Progenitor cell of endocrine pancreas (in vitro differentiated cells): ENCODE measurements at regions not wholly inside any gene's neighbourhood (a gene's known extent, or its start where the extent isn't known, plus 50 kb on each side); places are given as distances from the start of the nearest gene placed in this dataset.

Experiments used
- DNase-seq: peaks from one replicate; pipeline ENCODE4 v3.0.0; 2021; ENCODE audit warnings: low spot score; ENCODE audit not compliant: unreplicated experiment
- H3K27ac Mint-ChIP-seq: 2 replicates; pipeline ENCODE4 v1.8.0; 2021; ENCODE audit warnings: mild to moderate bottlenecking, moderate library complexity, mixed read lengths
- H3K27me3 Mint-ChIP-seq: 2 replicates; pipeline ENCODE4 v1.8.0; 2021; ENCODE audit warnings: mixed read lengths
- H3K36me3 Mint-ChIP-seq: 2 replicates; pipeline ENCODE4 v1.8.0; 2022; ENCODE audit warnings: mixed read lengths; ENCODE audit not compliant: insufficient read depth
- H3K4me1 Mint-ChIP-seq: 2 replicates; pipeline ENCODE4 v1.8.0; 2021; ENCODE audit warnings: low read depth, mixed read lengths
- H3K4me3 Mint-ChIP-seq: 2 replicates; pipeline ENCODE4 v1.8.0; 2021; ENCODE audit warnings: low read depth, mild to moderate bottlenecking, moderate library complexity, mixed read lengths
- H3K9me3 Mint-ChIP-seq: 2 replicates; pipeline ENCODE4 v1.8.0; 2021; ENCODE audit warnings: low read depth, mixed read lengths
- TF ChIP-seq, protein P1 (sequence below): fragments of 200-600 bp; sonication (generic); IDR thresholded peaks from one replicate; pipeline ENCODE4 v1.5.0; 2021; ENCODE audit warnings: antibody characterized with exemption, mild to moderate bottlenecking; ENCODE audit not compliant: unreplicated experiment

DNA sequence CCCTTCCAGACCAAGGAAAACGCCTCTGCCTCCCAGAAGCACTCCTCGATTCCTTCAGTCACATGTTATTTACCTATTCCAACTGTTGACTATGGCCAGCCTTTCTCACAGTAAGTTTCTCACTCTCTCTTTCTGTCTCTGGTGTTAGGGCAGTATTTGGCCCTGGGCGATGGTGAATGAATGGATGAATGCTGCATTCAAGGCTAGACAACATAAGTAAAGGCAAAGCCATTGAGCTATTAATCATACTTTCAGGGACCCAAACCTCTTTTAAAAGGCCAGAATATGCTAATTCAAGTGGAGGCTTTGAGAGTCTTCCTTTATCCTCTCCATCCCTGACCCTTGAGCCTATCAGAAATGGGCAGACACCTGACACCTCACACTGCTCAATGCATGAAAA lies 78.5 kb downstream of the SEC61B start:
- Mint-ChIP-seq H3K27me3 (no peaks in the 10 kb centered on the region), H3K36me3 (no peaks in the 10 kb centered on the region), H3K9me3 (no peaks in the 10 kb centered on the region), H3K4me1 (peaks cover 2% of the 10 kb centered on the region), H3K27ac (no peak overlapping the region), H3K4me3 (no peak overlapping the region)
- DNase-seq: no peak
- TF ChIP-seq, protein P1, sequence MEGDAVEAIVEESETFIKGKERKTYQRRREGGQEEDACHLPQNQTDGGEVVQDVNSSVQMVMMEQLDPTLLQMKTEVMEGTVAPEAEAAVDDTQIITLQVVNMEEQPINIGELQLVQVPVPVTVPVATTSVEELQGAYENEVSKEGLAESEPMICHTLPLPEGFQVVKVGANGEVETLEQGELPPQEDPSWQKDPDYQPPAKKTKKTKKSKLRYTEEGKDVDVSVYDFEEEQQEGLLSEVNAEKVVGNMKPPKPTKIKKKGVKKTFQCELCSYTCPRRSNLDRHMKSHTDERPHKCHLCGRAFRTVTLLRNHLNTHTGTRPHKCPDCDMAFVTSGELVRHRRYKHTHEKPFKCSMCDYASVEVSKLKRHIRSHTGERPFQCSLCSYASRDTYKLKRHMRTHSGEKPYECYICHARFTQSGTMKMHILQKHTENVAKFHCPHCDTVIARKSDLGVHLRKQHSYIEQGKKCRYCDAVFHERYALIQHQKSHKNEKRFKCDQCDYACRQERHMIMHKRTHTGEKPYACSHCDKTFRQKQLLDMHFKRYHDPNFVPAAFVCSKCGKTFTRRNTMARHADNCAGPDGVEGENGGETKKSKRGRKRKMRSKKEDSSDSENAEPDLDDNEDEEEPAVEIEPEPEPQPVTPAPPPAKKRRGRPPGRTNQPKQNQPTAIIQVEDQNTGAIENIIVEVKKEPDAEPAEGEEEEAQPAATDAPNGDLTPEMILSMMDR: no peak

DNA sequence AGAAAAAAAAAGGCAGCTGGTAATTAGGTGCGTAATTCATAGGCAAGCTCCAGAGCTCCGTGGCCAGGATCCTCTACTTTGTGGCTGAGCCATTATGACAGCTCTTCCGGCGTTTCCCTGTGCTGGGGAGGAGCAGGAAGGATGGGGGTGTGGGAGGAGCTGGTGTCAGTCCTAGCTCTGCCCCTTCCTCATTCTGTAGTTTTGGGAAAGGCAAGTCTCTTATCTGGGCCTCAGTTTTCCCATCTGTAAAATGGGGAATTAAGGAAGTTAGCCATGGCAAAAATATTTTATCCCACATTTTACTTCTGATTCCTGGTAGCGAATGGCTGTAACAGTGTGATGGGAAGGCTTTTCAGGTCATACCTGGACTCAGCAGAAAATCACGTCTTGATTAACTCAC lies 81.1 kb downstream of the SEC61B start:
- Mint-ChIP-seq H3K36me3 (no peaks in the 10 kb centered on the region), H3K4me1 (peaks cover 7% of the 10 kb centered on the region), H3K27ac (no peak overlapping the region), H3K9me3 (no peaks in the 10 kb centered on the region), H3K4me3 (no peak overlapping the region), H3K27me3 (no peaks in the 10 kb centered on the region)
- TF ChIP-seq, protein P1: no peak
- no peak for DNase-seq

DNA sequence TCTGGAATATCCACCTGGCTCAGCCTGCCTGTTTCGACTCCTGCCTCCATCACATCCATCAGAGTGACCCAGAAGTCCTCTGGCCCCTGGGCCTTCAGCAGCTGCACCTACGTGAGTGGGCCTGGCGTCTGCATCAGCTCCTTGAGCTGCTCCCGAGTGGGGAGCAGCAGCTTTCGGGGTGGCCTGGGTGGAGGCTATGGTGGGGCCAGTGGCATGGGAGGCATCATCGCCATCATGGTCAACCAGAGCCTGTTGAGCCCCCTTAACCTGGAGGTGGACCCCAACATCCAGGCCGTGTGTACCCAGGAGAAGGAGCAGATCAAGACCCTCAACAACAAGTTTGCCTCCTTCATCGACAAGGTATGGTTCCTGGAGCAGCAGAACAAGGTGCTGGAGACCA lies 83.0 kb downstream of the SEC61B start:
- Mint-ChIP-seq H3K4me3 (no peak overlapping the region), H3K9me3 (peaks cover 6% of the 10 kb centered on the region), H3K36me3 (no peaks in the 10 kb centered on the region), H3K27ac (no peak overlapping the region), H3K4me1 (peaks cover 14% of the 10 kb centered on the region), H3K27me3 (no peaks in the 10 kb centered on the region)
- TF ChIP-seq, protein P1: no peak
- DNase-seq: no peak

DNA sequence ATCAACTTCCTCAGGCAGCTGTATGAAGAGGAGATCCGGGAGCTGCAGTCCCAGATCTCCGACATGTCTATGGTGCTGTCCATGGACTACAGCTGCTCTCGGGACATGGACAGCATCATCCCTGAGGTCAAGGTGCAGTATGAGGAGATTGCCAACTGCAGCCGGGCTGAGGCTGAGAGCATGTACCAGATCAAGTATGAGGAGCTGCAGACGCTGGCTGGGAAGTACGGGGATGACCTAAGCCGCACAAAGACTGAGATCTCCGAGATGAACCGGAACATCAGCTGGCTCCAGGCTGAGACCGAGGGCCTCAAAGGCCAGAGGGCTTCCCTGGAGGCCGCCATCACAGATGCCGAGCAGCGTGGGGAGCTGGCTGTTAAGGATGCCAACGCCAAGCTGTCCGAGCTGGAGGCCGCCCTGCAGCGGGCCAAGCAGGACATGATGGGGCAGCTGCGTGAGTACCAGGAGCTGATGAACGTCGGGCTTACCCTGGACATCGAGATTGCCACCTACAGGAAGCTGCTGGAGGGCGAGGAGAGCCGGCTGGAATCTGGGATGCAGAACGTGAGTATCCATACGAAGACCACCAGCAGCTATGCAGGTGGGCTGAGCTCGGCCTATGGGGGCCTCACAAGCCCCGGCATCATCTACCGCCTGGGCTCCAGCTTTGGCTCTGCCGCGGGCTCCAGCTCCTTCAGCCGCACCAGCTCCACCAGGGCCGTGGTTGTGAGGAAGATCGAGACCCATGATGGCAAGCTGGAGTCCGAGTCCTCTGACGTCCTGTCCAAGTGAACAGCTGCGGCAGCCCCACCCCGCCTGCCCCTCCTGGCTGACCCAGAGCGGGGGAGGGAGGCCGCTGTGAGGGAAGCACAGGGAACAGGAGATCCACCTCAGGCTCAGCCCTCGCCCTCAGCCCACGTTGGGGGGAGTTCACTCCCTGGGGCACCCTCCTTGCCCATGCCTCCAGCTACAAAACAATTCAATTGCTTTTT lies 84.0 kb downstream of the SEC61B start:
- Mint-ChIP-seq H3K27me3 (no peaks in the 10 kb centered on the region), H3K4me1 (peaks cover 12% of the 10 kb centered on the region), H3K36me3 (no peaks in the 10 kb centered on the region), H3K27ac (no peak overlapping the region), H3K9me3 (peaks cover 6% of the 10 kb centered on the region), H3K4me3 (no peak overlapping the region)
- no peak for DNase-seq
- TF ChIP-seq, protein P1: no peak

DNA sequence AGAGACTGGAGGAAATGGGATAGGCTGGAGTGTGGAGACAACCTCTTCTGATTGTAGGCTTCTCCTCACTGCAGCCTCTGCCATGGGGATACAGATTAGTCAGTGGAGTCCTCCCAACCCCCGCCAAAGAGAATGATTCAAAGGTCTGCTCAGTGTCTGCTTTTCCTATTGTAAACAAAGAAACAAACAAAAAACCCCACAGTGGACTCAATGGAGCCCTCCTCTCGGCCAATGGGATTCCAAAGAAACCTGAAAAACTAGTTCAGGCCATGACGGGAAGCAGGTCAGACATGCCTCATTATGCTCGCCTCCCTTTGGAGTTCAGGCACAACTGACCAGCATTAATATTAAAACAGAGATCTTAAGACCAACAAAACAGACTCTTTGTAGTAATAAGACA lies 85.8 kb downstream of the SEC61B start:
- no peaks in the 10 kb centered on the region for H3K36me3 Mint-ChIP-seq
- no peaks in the 10 kb centered on the region for H3K27me3 Mint-ChIP-seq
- peak overlapping the region; percentile 74 for H3K27ac Mint-ChIP-seq
- H3K9me3 Mint-ChIP-seq: peaks cover 6% of the 10 kb centered on the region
- TF ChIP-seq, protein P1: no peak
- peaks cover 12% of the 10 kb centered on the region for H3K4me1 Mint-ChIP-seq
- no peak overlapping the region for H3K4me3 Mint-ChIP-seq
- no peak for DNase-seq
